NT2/D1 (cell line): ENCODE measurements at regions not wholly inside any gene's neighbourhood (a gene's known extent, or its start where the extent isn't known, plus 50 kb on each side); places are given as distances from the start of the nearest gene placed in this dataset.
A peak's percentile ranks its signal among the peaks of the same experiment; 100 is the strongest.

Experiments
- DNase-seq: peaks from one replicate; pipeline ENCODE4 v3.0.0-alpha.2; 2011; ENCODE audit warnings: low read depth, low spot score
- H3K27me3 ChIP-seq: 2 replicates; pipeline ENCODE4 v1.6.0; 2011; ENCODE audit warnings: mild to moderate bottlenecking; ENCODE audit not compliant: insufficient read length, insufficient read depth
- H3K36me3 ChIP-seq: 2 replicates; pipeline ENCODE4 v1.6.1; 2011; ENCODE audit warnings: mild to moderate bottlenecking, low read length, mixed read lengths; ENCODE audit not compliant: insufficient read depth, insufficient read length
- H3K4me1 ChIP-seq: 2 replicates; pipeline ENCODE4 v1.5.1; 2011; ENCODE audit not compliant: insufficient read depth, insufficient read length
- H3K4me3 ChIP-seq: 2 replicates; pipeline ENCODE4 v1.5.1; 2011; ENCODE audit warnings: low read depth; ENCODE audit not compliant: insufficient read length
- H3K9ac ChIP-seq: 2 replicates; pipeline ENCODE4 v1.6.0; 2011; ENCODE audit warnings: low read depth; ENCODE audit not compliant: insufficient read length
- H3K9me3 ChIP-seq: 2 replicates; pipeline ENCODE4 v1.5.1; 2011; ENCODE audit warnings: mild to moderate bottlenecking, low read length; ENCODE audit not compliant: insufficient read depth
- SUZ12 ChIP-seq: IDR thresholded peaks from 2 replicates; pipeline ENCODE4 v1.6.1; 2011; ENCODE audit not compliant: insufficient read length, insufficient read depth; ENCODE audit errors: extremely low read depth
- YY1 ChIP-seq: IDR thresholded peaks from 2 replicates; pipeline ENCODE4 v1.6.1; 2011; ENCODE audit not compliant: insufficient read length, insufficient read depth
- ZNF274 ChIP-seq: IDR thresholded peaks from 2 replicates; pipeline ENCODE4 v1.6.1; 2011; ENCODE audit warnings: mild to moderate bottlenecking, low read depth, low read length

DNA sequence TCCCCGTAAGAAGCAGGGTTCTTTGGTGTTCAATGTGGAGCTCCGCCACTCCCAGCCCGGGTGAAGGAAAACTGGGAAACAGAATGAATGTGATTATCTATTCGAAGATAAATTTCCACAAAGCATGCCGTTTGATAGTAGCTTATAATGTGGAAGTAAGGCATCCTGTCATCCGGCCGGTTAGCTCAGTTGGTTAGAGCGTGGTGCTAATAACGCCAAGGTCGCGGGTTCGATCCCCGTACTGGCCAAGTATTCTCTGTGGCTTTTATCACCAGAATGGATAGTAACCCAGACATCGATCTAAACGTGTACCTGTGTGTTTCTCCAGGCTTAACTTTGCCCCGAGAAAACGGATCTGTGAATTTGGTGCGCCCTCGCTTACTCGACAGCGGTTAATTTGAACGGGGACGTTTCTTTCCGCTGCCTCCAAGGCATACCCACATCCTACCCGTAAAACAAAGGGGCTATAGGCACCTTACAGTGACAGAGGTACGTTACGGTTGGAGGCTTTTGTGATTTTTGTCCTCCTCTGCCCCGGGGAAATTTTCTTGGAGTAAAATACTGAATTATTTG is 215.2 kb upstream of the ZNF184 start:
- TF ChIP-seq YY1 (no peak), SUZ12 (no peak), ZNF274 (no peak)
- Histone ChIP-seq H3K4me1 (peaks cover 3% of the 10 kb centered on the region), H3K9me3 (no peaks in the 10 kb centered on the region), H3K9ac (peak overlapping the region; percentile 79), H3K36me3 (no peaks in the 10 kb centered on the region), H3K4me3 (peak overlapping the region; percentile 84), H3K27me3 (peaks cover 3% of the 10 kb centered on the region)
- DNase-seq, result no peak

- TF ChIP-seq SUZ12 (no peak), ZNF274 (no peak), YY1 (no peak)
- Histone ChIP-seq H3K36me3 (no peaks in the 10 kb centered on the region), H3K9ac (peak overlapping the region; percentile 79), H3K4me1 (peaks cover 3% of the 10 kb centered on the region), H3K4me3 (peak overlapping the region; percentile 84), H3K9me3 (no peaks in the 10 kb centered on the region), H3K27me3 (peaks cover 6% of the 10 kb centered on the region)
- DNase-seq, result no peak
These were observed 214.5 kb upstream of the ZNF184 start for GRCh38 chr6:27687154-27688013.

DNA sequence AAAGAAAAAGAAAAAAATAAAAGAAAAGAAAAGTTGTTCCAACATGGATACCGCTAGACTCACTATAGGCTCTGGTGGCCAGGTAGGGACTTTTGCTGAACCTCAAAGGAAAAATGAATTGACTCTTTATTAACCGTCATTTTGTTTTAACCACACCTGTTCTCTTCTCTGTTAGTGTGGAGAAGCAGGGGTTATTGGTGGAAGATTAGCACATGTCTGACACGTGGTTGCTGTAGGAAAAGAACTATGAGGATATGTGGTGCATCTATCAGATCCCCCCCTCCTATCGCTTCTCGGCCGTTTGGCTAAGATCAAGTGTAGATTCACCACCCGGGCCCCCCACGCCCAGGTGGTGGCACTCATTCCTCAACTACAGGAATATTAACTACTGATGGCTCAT is 212.4 kb upstream of the ZNF184 start:
- no peak for DNase-seq
- H3K4me1 ChIP-seq, result peaks cover 3% of the 10 kb centered on the region

DNA sequence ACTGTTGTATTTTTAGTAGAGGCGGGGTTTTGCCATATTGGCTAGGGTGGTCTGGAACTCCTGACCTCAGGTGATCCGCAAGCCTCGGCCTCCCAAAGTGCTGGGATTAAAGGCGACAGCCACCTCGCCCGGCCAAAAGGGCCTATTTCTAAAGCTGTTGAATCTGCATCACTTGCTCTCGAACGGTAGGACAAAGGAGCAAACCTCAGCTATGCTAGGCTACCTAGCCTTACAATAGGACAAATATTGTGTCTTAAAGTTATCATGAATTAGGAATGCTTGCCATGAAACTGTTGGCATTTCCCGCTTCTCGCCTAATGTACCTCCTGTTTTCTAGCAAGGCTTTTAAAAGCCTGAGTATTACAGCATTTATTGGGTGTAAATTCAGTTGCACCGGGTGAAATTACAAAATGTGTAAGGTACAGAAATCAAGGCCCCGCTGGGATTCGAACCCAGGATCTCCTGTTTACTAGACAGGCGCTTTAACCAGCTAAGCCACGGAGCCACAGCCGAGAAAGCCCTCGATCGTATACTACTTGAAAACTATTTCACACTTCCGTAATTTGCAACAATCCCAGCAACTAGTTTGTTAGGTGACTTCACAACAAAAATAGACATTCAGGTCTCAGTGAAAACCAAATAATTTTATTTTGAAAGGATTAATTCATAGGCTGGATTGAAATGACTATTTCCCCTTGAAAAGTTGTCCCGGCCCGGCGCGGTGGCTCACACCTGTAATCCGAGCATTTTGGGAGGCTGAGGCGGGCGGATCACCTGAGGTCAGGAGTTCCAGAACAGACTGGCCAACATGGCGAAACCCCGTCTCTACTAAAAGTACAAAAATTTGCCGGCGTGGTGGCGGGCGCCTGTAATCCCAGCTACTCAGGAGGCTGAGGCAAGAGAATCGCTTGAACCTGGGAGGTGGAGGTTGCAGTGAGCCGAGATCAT is 211.6 kb upstream of the ZNF184 start:
- H3K36me3 ChIP-seq, result no peaks in the 10 kb centered on the region
- peaks cover 3% of the 10 kb centered on the region for H3K4me1 ChIP-seq
- DNase-seq, result no peak
- peak overlapping the region; percentile 27 for H3K4me3 ChIP-seq
- no peak for TF ChIP-seq ZNF274
- no peak for TF ChIP-seq SUZ12
- TF ChIP-seq YY1, result no peak
- peaks cover 21% of the 10 kb centered on the region for H3K27me3 ChIP-seq
- no peaks in the 10 kb centered on the region for H3K9me3 ChIP-seq
- no peak overlapping the region for H3K9ac ChIP-seq

More for the DNA sequence above, 212.4 kb upstream of the ZNF184 start:
- no peaks in the 10 kb centered on the region for H3K36me3 ChIP-seq
- TF ChIP-seq SUZ12 (no peak), ZNF274 (no peak), YY1 (no peak)
- H3K9ac ChIP-seq, result no peak overlapping the region
- H3K27me3 ChIP-seq, result peaks cover 13% of the 10 kb centered on the region
- H3K4me3 ChIP-seq, result no peak overlapping the region
- no peaks in the 10 kb centered on the region for H3K9me3 ChIP-seq

DNA sequence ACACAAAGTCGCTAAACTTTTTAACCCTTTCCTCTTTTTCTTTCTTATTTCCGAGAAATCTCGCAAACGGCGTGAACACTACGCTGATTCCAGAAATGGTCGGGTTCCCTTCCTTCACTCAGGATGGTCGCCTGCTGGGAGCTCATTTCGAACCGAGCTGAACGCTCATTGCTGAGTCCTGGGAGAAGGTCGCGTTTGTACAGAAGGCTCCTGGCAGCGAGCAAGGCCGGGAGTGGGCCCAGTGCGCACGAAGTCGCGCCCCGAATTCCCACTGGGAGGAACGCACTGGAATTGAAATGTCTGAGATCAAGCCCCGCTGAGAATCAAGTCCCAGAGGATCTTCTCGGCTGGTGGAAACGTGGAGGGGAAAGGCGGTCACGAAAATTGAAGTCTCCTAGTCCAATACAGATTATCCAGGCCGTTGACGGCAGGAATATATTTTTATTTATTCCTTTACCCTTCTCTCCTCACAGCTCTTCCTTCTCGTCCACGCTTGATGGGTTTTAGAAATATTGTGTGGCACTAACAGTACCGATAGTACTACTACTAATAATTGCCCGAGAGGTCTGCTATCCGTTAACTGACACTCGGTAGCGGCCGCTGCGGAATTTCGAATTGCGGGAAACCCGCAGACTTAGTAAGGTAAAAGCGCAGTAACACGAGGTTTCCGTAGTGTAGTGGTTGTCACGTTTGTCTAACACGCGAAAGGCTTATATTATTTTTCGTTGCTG is 207.2 kb upstream of the ZNF184 start:
- no peak for DNase-seq
- TF ChIP-seq SUZ12, result no peak
- no peak for TF ChIP-seq YY1
- TF ChIP-seq ZNF274, result no peak
- Histone ChIP-seq H3K4me1 (no peaks in the 10 kb centered on the region), H3K9me3 (no peaks in the 10 kb centered on the region), H3K9ac (peak overlapping the region; percentile 53), H3K36me3 (no peaks in the 10 kb centered on the region), H3K4me3 (peak overlapping the region; percentile 27), H3K27me3 (peaks cover 37% of the 10 kb centered on the region)

DNA sequence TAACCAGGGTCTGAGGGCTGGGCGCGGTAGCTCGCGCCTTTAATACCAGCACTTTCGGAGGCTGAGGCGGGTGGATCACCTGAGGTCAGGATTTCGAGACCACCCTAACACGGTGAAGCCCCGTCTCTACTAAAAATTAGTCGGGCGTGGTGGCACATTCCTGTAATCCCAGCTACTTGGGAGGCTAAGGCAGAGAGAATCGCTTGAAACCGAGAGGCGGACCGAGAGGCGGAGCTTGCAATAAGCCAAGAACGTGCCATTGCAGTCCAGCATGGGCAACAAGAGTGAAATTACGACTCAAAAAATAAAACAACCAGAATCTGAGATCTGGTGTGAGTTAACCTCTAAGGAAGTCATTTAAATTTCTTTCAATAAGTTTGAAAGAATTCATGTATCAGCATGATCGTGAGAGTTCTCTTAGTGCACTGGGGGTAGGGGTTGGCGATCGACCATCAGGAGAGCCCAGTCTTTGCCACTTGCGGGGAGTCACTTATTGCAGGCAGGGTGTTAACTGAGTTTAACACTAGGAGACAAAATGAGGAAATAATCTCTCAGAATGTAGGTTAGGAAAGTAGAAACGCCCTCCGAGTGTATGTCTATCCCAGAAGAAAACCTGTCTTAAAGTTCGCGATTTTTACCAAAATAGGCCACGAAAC is 206.5 kb upstream of the ZNF184 start:
- Histone ChIP-seq H3K4me3 (peak overlapping the region; percentile 27), H3K9me3 (no peaks in the 10 kb centered on the region), H3K36me3 (no peaks in the 10 kb centered on the region), H3K27me3 (peaks cover 40% of the 10 kb centered on the region), H3K4me1 (no peaks in the 10 kb centered on the region), H3K9ac (peak overlapping the region; percentile 53)
- DNase-seq, result no peak
- TF ChIP-seq SUZ12 (no peak), YY1 (no peak)
